Liver (tissue), 8 donors: ENCODE measurements at regions not wholly inside any gene's neighbourhood (a gene's known extent, or its start where the extent isn't known, plus 50 kb on each side); places are given as distances from the start of the nearest gene placed in this dataset.

Source experiments
- DNase-seq: peaks from one replicate; pipeline ENCODE4 v3.0.0-alpha.2; 2017; ENCODE audit warnings: low spot score
- H3K27ac ChIP-seq, 2 donors: one replicate each; pipeline ENCODE4 v1.7.0; 2013; ENCODE audit warnings: inconsistent platforms in 2 of 2, low read length in 2 of 2, control low read depth in 1 of 2, low read depth in 1 of 2, mild to moderate bottlenecking in 1 of 2
- H3K27me3 ChIP-seq, 4 donors: one replicate each; pipeline versions ENCODE4 v1.6.1 to v1.7.0; 2013; ENCODE audit warnings: low read length in 3 of 4, inconsistent platforms in 1 of 4, mild to moderate bottlenecking in 1 of 4, moderate library complexity in 1 of 4; ENCODE audit not compliant: control insufficient read depth in 4 of 4, insufficient read depth in 4 of 4
- H3K36me3 ChIP-seq, 4 donors: one replicate each; pipeline versions ENCODE4 v1.6.1 to v1.7.0; 2013; ENCODE audit warnings: low read length in 3 of 4, mild to moderate bottlenecking in 3 of 4, low read depth in 1 of 4, moderate library complexity in 1 of 4; ENCODE audit not compliant: control insufficient read depth in 4 of 4, insufficient read depth in 3 of 4
- H3K4me1 ChIP-seq, 4 donors: one replicate each; pipeline versions ENCODE4 v1.6.1 to v1.7.0; 2013; ENCODE audit warnings: low read length in 3 of 4, mild to moderate bottlenecking in 3 of 4, moderate library complexity in 1 of 4; ENCODE audit not compliant: control insufficient read depth in 4 of 4, insufficient read depth in 4 of 4
- H3K4me3 ChIP-seq, 3 donors: one replicate each; pipeline versions ENCODE4 v1.6.1 to v1.7.0; 2013; ENCODE audit warnings: low read length in 3 of 3, control low read depth in 1 of 3, low read depth in 1 of 3, mild to moderate bottlenecking in 1 of 3
- H3K9ac ChIP-seq, 2 donors: one replicate each; pipeline ENCODE4 v1.7.0; 2013; ENCODE audit warnings: low read length in 2 of 2, mild to moderate bottlenecking in 2 of 2, moderate library complexity in 2 of 2, control low read depth in 1 of 2, low read depth in 1 of 2
- H3K9me3 ChIP-seq, 4 donors: one replicate each; pipeline versions ENCODE4 v1.6.1 to v1.7.0; 2013; ENCODE audit warnings: low read length in 3 of 4; ENCODE audit not compliant: control insufficient read depth in 4 of 4
- EGR1 ChIP-seq, 2 donors: IDR thresholded peaks; 2 replicates each; pipeline ENCODE4 v1.6.1; 2016 to 2018; ENCODE audit warnings: antibody characterized with exemption in 2 of 2, low read depth in 2 of 2
- FOXA1 ChIP-seq: IDR thresholded peaks from 2 replicates; pipeline ENCODE4 v1.6.1; 2016; ENCODE audit warnings: antibody characterized with exemption
- FOXA2 ChIP-seq: IDR thresholded peaks from 2 replicates; pipeline ENCODE4 v1.6.1; 2016; ENCODE audit warnings: antibody characterized with exemption
- GABPA ChIP-seq, 2 donors: IDR thresholded peaks in 1 of 2; conservative IDR thresholded peaks in 1 of 2; 2 replicates each; pipeline ENCODE4 v1.6.1; 2016; ENCODE audit warnings: antibody characterized with exemption in 2 of 2, mild to moderate bottlenecking in 1 of 2, moderate library complexity in 1 of 2
- HNF4A ChIP-seq, 2 donors: conservative IDR thresholded peaks; 2 replicates each; pipeline ENCODE4 v1.6.1; 2016; ENCODE audit warnings: antibody characterized with exemption in 2 of 2, mild to moderate bottlenecking in 2 of 2
- HNF4G ChIP-seq: IDR thresholded peaks from 2 replicates; pipeline ENCODE4 v1.6.1; 2016; ENCODE audit warnings: antibody characterized with exemption
- JUND ChIP-seq, 2 donors: IDR thresholded peaks; 2 replicates each; pipeline ENCODE4 v1.6.1; 2016; ENCODE audit warnings: antibody characterized with exemption in 2 of 2
- NR2F2 ChIP-seq: IDR thresholded peaks from 2 replicates; pipeline ENCODE4 v1.6.1; 2016; ENCODE audit warnings: antibody characterized with exemption
- RAD21 ChIP-seq, 2 donors: IDR thresholded peaks; 2 replicates each; pipeline ENCODE4 v1.6.1; 2016; ENCODE audit warnings: antibody characterized with exemption in 2 of 2, mild to moderate bottlenecking in 2 of 2
- REST ChIP-seq: IDR thresholded peaks from 2 replicates; pipeline ENCODE4 v1.6.1; 2016; ENCODE audit warnings: antibody characterized with exemption, mild to moderate bottlenecking
- RXRA ChIP-seq, 2 donors: IDR thresholded peaks; 2 replicates each; pipeline ENCODE4 v1.6.1; 2017 to 2018; ENCODE audit warnings: antibody characterized with exemption in 2 of 2, mild to moderate bottlenecking in 1 of 2
- SP1 ChIP-seq: IDR thresholded peaks from 2 replicates; pipeline ENCODE4 v1.6.1; 2018; ENCODE audit warnings: antibody characterized with exemption, mild to moderate bottlenecking
- TAF1 ChIP-seq: conservative IDR thresholded peaks from 2 replicates; pipeline ENCODE4 v1.6.1; 2016; ENCODE audit warnings: antibody characterized with exemption, mild to moderate bottlenecking
- YY1 ChIP-seq: IDR thresholded peaks from 2 replicates; pipeline ENCODE4 v1.6.1; 2016; ENCODE audit warnings: antibody characterized with exemption, mild to moderate bottlenecking
- ZBTB33 ChIP-seq: IDR thresholded peaks from 2 replicates; pipeline ENCODE4 v1.6.1; 2016; ENCODE audit warnings: antibody characterized with exemption
- whole genome bisulfite sequencing: extraction: QIAGEN DNeasy Blood & Tissue Kit; methylation state at CpG from one replicate; pipeline ENCODE4 v1.1.7; 2013; 5-methylcytosine and 5-hydroxymethylcytosine counted together
- TF ChIP-seq, protein P1 (sequence below): IDR thresholded peaks from 2 replicates; pipeline ENCODE4 v1.6.1; 2016; ENCODE audit warnings: antibody characterized with exemption
- TF ChIP-seq, protein P2 (sequence below): fragments of 150-350 bp; IDR thresholded peaks from 2 replicates; pipeline ENCODE4 v1.5.1; 2017; ENCODE audit warnings: improper control_type of control experiment, low read depth, low read length; ENCODE audit not compliant: missing input control
- TF ChIP-seq, protein P3 (sequence below): IDR thresholded peaks from 2 replicates; pipeline ENCODE4 v1.6.1; 2016; ENCODE audit warnings: antibody characterized with exemption
- donor health status: healthy.
- donor health status: healthy.
- donor health status: healthy.
- donor health status: healthy.
- donor health status: healthy.

DNA sequence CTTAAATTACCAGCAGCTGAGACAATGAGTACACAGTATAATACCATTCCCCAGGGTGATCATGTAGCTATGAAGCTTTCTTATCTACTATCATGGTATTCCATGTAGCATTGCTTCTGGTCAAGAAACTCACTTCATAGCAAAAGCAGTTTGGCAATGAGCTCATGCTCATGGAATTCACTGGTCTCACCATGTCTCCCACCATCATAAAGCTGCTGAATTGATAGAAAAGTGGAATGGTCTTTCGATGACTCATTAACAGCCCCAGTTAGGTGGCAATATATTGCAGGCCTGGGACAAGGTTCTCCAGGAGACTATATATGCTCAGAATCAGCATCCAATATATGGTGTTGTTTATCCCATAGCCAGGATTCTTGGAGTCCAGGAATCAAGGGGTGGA, 553.7 kb downstream of the FOXG1 start:
- H3K36me3 ChIP-seq = no peaks in the 10 kb centered on the region
- H3K27ac ChIP-seq = no peak overlapping the region
- no peaks in the 10 kb centered on the region for H3K9me3 ChIP-seq
- no peak overlapping the region for H3K4me3 ChIP-seq
- TF ChIP-seq REST = no peak
- no peak for TF ChIP-seq RAD21 (IDR thresholded peaks at IDR 0.05)
- TF ChIP-seq FOXA2 = no peak
- TF ChIP-seq, protein P1, sequence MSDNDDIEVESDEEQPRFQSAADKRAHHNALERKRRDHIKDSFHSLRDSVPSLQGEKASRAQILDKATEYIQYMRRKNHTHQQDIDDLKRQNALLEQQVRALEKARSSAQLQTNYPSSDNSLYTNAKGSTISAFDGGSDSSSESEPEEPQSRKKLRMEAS = no peak
- TF ChIP-seq HNF4G = no peak
- TF ChIP-seq ZBTB33 = no peak
- TF ChIP-seq GABPA (IDR thresholded peaks at IDR 0.05 in 1 of 2, conservative IDR thresholded peaks at IDR 0.05 in 1 of 2) = no peak
- no peak for TF ChIP-seq RXRA (IDR thresholded peaks at IDR 0.05)
- TF ChIP-seq HNF4A (conservative IDR thresholded peaks at IDR 0.05) = no peak
- no peak for TF ChIP-seq NR2F2
- no peak for TF ChIP-seq TAF1
- TF ChIP-seq YY1 = no peak
- TF ChIP-seq, protein P2, sequence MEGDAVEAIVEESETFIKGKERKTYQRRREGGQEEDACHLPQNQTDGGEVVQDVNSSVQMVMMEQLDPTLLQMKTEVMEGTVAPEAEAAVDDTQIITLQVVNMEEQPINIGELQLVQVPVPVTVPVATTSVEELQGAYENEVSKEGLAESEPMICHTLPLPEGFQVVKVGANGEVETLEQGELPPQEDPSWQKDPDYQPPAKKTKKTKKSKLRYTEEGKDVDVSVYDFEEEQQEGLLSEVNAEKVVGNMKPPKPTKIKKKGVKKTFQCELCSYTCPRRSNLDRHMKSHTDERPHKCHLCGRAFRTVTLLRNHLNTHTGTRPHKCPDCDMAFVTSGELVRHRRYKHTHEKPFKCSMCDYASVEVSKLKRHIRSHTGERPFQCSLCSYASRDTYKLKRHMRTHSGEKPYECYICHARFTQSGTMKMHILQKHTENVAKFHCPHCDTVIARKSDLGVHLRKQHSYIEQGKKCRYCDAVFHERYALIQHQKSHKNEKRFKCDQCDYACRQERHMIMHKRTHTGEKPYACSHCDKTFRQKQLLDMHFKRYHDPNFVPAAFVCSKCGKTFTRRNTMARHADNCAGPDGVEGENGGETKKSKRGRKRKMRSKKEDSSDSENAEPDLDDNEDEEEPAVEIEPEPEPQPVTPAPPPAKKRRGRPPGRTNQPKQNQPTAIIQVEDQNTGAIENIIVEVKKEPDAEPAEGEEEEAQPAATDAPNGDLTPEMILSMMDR = no peak
- no peak for TF ChIP-seq FOXA1
- no peak for TF ChIP-seq SP1
- TF ChIP-seq JUND (IDR thresholded peaks at IDR 0.05) = no peak
- no peak for TF ChIP-seq EGR1 (IDR thresholded peaks at IDR 0.05; ENCODE audit: low read depth in 2 of 2)
- TF ChIP-seq, protein P3, sequence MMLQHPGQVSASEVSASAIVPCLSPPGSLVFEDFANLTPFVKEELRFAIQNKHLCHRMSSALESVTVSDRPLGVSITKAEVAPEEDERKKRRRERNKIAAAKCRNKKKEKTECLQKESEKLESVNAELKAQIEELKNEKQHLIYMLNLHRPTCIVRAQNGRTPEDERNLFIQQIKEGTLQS = no peak
- no peak for DNase-seq
- H3K9ac ChIP-seq = no peak overlapping the region
- no peaks in the 10 kb centered on the region for H3K4me1 ChIP-seq
- WGBS = 85% methylated on average over 1 of the region's 1 CpG
- no peaks in the 10 kb centered on the region for H3K27me3 ChIP-seq

- no peak overlapping the region for H3K4me3 ChIP-seq
- no peak overlapping the region for H3K27ac ChIP-seq
- no peak overlapping the region for H3K9ac ChIP-seq
- TF ChIP-seq YY1 (no peak), RAD21 (IDR thresholded peaks at IDR 0.05) (no peak), NR2F2 (no peak)
- H3K4me1 ChIP-seq = no peaks in the 10 kb centered on the region
- no peaks in the 10 kb centered on the region for H3K36me3 ChIP-seq
- DNase-seq = no peak
- H3K27me3 ChIP-seq = no peaks in the 10 kb centered on the region
- no peaks in the 10 kb centered on the region for H3K9me3 ChIP-seq
Measured at GRCh38 chr14:29321646-29322045, 555.1 kb downstream of the FOXG1 start.
